NCI-H526 treated with DMSO at 0.1 percent for 48 hours (cell line): ENCODE measurements at regions not wholly inside any gene's neighbourhood (a gene's known extent, or its start where the extent isn't known, plus 50 kb on each side); places are given as distances from the start of the nearest gene placed in this dataset.

Source experiments
- DNase-seq: peaks from one replicate; lab custom pipeline; 2025; lab: John Stamatoyannopoulos, UW

DNA sequence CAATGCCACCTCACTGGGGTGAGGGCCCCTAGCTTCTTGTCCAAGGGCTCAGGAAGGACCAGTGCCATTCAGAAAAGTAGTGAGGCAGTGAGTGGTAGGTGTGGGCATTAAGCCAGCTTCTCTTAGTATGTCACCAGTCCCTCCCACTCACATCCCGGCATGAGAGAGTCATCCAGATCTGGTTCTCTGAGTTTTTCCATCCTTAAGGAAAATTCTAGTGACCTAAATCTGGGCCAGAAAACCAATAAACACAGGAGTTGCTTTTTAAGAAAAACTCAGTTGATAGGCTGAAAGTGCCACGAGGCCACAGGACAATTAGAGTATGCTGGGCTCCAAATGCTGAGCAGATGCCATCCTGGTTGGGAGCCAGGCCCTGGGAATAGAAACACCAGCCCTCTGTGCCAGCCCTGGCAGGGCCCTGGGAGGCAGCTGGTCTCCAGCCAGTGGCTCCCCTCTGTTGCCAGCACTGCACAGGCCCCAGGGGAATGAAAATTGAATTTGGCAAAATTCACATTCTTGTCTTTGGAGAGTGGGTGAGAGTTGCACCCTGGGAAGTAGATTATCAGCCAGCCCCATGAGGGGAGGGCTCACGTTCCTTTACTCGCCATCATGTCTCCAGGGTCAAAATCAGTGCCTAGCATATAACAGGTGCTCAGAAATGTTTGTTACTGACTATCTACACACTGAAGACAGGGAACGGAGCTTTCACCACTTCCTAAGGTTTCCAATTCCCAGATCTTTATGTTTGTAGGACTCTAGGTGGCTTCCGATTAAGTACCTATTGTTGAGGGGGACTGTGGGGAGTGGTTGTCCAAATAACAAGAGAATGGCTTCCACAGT, 52.8 kb downstream of the FAM43A start:
- no peak for DNase-seq

DNA sequence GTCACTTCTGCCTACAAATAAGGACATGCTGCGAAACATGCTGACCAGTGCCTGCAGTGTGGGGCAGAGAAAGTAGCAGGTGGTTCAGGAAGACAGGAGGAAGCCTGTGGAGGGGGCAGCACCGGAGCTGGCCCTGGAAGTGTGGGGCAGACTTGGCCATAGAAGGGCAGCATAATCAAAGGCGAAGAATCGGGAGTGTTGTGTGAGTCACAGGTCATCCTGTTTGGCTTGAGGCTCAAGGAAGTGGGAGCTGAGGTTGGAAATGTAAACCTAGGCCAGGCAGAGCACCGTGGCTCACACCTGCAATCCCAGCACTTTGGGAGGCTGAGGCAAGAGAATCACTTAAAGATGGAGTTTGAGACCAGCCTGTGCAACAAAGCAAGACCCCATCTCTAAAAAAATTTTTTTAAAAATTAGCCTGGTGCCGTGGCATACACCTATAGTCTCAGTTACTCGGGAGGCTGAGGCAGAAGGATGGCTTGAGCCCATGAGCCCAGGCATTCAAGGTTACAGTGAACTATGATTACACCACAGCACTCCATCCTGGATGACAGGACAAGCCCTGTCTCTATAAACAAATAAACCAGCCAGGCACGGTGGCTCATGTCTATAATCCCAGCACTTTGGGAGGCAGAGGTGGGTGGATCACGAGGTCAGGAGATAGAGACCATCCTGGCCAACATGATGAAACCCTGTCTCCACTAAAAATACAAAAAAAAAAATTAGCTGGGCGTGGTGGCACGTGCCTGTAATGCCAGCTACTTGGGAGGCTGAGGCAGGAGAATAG, 54.0 kb downstream of the FAM43A start:
- no peak for DNase-seq

DNA sequence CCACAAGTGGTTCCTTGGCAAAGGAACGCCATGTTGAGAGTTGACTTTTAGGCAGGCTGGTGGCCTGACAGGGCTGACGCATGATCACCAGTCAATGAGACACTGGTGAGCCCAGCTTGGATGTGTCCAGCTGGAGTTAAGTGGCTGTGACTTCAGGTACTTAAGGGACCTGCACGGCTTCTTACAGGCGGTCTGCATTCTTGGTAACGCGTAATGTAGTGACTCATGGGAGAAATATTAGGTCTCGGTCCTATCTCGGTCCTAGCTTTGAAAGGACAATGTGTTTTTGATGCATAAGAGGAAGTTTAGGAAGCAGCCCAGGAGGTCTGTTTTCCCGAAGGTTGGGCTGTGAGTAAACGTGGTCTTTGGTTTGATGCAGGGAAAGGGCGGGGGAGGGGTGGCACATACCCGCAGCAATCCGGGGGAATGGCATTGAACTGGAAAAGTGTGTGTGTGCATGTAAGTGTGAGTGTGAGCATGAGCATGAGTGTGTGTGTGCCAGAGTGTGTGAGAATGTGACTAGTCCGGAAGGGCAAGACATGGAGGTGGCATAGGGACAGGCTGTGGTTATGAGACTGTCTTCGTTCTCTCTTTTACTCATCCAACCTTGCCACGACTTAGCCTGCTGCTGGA, 55.3 kb downstream of the FAM43A start:
- DNase-seq: no peak

DNA sequence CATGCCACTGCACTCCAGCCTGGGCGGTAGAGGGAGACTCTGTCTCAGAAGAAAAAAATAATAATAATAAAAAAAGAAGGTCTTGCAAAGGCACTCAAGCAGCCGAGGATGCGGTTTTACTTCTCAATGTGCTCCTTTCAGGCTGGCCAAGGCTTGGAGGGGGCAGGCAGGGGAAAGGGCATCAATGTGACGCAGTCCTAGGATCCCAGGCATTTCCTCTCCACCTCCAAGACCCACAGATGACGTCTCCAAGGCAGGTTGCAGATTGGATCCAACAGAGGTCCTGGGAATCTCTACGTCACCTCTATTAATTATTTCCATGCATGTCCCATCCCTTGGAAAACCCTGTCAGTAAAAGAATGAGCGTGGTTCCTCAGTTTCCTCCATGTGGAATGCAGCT, 56.2 kb downstream of the FAM43A start:
- no peak for DNase-seq

DNA sequence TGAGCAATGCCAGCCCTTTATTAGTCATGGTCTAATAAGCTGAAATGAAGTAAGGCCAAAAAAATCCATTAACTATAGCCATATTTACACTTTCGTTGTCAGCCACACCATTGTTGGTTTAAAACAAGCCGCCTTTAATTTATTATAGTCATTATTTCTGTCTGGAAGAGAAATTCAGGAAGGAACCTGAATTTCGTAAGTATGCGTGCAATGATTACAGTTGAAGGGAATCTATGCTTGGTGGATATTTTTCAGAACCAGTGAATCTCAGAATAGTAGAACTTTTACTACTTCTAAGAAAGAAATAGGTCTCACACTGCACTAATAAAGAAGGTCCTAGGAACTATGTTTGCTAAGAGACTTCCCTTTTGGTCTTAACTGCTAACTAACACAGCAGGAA, 59.1 kb downstream of the FAM43A start:
- DNase-seq: no peak

DNA sequence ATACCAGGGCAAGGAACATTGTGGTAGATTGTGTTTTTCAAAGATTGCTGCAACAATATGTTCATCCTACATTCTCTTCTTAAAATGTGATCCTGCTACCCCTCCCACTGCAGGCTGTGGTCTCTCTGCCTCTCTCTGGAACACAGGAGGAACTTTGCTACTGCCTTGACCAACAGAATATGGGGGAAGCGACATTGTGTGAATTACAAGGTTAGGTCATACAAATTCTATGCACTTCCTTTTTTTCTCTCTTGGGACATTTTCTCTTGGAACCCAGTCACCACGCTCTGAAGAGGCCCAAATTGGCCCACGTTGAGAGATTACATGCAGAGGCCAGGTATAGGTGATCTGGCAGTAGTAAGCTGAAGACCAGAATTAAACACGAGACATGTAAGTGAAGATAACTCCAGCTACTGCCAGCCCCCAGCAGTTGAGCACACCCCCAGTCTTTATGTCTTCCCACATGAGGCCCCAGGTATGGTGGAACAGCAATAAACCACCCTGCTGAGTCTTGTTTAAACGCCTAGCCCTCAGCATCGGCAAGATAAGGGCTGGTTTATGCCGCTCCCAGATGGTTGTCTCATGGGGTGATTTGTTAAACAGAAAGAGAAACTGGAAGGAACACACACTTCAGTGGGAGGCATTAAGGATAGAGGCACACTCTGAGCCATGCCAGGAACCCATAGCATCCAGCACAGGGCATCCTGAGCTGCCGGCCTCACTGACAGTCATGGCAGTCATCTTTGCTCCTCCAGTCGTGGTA, 59.9 kb downstream of the FAM43A start:
- DNase-seq: no peak

GRCh38 chr3:194748225-194748624, 62.5 kb downstream of the FAM43A start:
- DNase-seq: no peak

DNA sequence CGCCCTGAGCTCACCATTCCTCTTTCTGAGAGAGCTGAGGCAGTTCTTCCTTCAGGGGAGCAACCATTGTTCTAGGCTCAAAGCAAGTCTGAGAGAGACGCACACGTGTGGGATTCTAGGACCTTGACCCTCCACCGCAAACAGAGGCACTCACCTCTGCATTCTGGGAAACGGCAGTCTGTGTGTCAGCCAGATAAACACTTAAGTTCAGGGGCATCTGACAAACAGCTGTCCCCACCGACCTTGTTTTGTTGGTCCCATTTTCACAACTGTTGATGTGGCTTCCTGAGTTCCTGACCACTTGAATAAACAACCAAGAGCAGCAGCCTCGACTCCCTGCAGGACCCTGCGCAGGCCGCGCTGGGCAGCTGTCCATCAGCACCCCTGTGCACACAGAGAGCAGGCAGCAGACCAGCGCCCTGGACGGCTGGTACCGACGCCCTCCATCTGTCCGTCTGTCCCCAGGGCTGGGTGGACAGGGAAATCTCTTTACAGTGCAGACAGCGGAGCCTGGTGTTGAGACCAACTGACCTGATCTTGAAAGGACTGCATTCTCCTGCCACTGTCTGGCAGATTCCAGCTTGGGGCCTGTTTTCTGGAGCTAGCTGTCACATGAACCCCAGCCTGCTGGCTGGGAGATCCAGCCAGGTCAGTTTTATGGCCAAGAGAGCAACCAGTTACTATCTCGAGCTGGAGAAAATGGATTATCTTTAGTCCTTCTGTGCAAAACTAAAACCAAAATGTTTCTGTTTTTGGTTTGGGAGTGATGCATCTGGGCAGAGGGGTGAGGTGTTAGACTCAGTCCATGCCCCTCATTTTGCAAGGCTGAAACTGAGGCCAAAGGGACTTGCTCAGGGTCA, 64.2 kb downstream of the FAM43A start:
- no peak for DNase-seq

DNA sequence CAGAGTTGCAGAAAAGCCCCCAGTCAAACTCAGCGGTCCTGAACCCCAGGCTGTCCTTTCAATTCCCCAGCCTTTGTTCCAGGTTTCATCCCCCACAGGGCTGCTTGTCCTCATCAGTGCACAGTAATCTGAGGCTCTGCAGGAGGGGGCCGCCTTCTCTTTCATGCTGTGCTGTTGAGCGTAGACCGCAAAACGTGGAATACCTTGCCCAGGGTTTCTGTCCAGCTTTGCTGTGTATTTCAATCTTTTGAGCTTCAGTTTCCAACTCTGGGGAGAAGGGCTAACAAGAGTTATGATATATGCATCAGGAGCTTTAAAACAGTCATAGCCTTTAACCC, 64.8 kb downstream of the FAM43A start:
- no peak for DNase-seq

DNA sequence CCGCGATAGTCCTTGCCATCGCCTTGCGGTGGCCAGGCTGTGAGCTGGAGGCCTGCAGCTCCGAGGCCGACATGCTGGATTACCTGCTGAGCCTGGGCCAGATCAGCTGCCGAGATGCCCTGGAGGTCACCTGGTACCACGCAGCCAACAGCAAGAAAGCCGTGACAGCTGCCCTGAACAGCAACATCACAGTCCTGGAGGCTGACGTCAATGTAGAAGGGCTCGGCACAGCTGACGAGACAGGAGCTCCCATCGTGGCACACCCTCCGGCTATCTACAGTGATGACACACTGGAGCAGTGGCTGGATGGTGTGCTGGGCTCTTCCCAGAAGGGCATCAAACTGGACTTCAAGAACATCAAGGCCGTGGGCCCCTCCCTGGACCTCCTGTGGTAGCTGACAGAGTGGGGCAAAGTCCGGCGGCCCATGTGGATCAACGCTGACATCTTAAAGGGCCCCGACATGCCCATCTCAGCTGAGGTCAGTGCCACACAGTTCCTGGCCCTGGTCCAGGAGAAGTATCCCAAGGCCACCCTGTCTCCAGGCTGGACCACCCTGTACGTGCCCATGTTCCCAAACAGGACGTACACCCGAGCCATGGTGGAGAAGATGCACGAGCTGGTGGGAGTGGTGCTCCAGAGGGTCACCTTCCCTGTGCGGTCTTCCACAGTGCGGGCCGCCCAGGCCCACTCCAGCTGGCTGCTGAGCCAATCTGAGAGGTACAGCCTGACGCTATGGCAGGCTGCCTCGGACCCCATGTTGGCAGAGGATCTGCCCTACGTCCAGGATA, 70.2 kb downstream of the FAM43A start:
- no peak for DNase-seq

DNA sequence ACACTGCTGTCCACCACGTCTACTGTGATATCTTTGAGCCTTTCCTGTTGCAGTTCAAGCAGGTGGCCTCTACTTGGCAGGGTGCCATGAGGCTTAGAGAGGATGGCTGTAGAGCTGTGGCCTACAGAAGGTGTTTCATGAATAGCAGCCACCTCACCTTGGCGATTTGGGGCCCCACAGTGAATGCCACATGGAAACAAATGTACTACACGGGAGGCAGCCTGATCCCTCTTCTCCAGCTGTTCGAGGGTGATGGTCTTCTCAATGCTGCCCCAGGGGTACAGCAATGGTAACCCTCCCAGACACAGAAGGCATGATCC, 70.7 kb downstream of the FAM43A start:
- DNase-seq: no peak

DNA sequence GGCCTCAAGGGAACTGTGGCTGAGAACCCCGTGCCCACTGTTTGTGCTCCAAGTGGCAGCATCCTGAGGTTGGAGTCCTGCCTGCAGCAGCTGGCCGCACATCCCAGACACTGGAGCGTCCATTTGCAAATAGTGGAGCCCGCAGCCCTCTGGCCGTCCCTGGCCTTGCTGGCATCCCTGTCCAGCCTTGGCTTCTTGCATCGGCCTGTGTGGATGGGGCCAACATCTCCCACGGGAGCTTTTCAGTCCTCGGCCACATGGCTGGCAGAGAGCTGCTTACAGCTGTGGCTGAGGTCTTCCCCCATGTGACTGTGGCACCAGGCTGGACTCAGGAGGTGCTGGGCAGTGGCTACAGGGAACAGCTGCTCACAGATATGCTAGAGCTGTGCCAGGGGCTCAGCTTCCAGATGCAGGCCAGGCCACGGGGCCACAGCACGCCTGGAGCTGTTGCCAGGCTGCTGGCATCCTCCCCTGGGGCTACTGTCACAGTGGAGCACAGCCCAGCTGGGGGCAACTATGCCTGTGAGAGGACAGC, 71.2 kb downstream of the FAM43A start:
- no peak for DNase-seq

- no peak for DNase-seq
Observed at GRCh38 chr3:194757647-194758061, 72.0 kb downstream of the FAM43A start.

DNA sequence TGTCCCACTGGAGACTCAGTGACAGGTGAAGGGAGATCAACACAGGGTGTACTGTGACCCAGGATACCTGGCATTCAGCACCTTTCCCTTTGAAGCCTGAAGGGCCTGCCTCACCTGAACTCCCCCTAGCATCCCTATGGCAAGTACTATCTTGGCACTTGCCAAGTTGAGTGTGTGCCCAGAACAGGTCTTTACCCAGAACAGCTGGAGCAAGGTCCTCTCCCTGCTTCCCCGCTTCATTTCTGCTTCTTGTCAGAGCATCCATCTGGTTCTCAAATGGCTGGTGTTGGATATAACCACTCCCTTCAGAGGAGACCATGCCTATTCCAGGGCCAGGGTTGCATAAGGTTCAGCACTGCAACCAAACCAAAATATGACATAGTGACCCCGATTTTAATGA, 73.0 kb downstream of the FAM43A start:
- no peak for DNase-seq

- no peak for DNase-seq
Observed at GRCh38 chr3:194760494-194761137, 74.9 kb downstream of the FAM43A start.

- peak; percentile 2 for DNase-seq
Observed at GRCh38 chr3:194761384-194761783, 75.7 kb downstream of the FAM43A start.

GRCh38 chr3:194766845-194767244, 81.2 kb downstream of the FAM43A start:
- no peak for DNase-seq

DNA sequence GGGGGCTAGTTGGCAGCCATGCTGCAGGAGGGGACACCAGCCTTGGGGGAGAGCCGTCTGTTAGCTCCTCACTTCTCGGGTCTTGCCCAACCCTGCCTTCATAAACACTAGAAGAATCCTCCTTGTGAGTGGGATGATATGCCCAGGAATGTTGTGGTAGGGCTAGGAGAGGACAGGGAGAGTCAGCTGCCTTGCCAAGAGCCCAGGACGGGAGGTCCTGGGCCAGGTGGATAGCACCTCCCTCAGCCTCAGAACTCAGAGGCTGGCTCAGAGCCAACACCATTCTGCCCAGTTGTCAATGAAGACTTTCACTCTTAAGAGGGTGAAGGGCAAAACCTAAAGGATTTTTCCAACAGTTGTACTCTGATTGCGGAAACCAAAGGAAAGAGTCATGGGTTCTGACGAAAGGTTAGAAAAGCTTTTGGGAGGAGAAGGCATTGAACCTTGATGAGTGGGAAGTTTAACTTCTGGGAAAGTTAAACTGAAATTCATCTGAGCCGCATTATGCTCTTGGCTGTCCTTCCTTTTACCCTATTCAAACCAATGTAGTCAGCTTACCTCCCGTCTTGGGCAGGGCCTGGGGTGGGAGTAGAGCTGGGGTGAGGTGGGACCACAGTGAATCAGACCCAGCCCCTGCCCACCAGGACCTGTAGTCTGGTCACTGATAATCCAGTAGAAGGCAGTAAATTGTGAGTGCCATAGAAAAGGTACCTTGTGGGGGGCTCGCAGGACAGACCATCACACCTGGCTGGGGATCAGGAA, 81.9 kb downstream of the FAM43A start:
- DNase-seq: no peak

DNA sequence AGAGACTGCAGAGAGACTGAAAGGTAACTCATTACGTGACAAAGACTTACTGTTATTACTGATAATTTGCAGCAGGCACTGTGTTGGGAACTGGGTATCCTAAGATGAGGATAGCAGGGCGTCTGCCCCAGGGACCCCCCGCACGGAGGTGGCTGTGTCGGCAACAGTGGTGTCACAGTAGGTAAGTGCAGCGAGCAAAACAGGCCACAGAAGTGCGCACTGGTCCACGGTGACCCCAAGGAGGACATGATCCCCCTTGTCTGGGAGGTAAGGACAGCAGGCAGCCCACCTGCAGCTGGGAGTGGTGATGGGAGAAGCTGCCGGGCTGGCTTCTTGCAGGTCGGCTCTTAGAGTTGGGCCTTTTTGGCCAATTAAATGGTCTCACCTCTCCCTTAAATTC, 82.9 kb downstream of the FAM43A start:
- DNase-seq: no peak
